ENCODE measurements at regions not wholly inside any gene's neighbourhood (a gene's known extent, or its start where the extent isn't known, plus 50 kb on each side); places are given as distances from the start of the nearest gene placed in this dataset.

DNA sequence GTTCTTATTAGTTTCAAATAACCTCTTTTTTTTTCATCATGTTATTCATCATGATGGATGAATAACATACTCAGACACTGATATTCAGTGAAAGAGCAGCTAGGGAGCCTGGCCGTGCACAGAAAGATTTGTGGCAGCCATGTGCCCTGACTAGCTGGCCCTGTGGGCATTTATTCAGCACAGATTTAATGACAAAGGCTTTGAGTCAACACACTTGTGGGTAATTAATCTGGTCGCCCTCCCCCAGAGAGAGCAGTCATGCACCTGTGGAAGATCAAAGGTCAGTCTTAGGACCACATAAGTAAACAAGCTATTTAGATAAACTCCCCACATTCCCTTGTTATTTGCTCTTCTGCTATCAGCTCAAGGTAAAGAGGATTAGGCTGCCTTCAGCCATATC lies 153.2 kb upstream of the HMCN1 start:
- DNase-seq (ENCODE audit: extremely low spot score, unreplicated experiment): no peak
- Mint-ChIP-seq H3K27ac (no peak overlapping the region), H3K4me1 (ENCODE audit: unreplicated experiment) (no peaks in the 10 kb centered on the region), H3K4me3 (no peak overlapping the region), H3K9me3 (peaks cover 25% of the 10 kb centered on the region), H3K36me3 (peaks cover 3% of the 10 kb centered on the region), H3K27me3 (no peaks in the 10 kb centered on the region)
- no peak for TF ChIP-seq CTCF (conservative IDR thresholded peaks at IDR 0.05)

- H3K27ac Mint-ChIP-seq: no peak overlapping the region
- TF ChIP-seq CTCF (conservative IDR thresholded peaks at IDR 0.05): no peak
- H3K4me3 Mint-ChIP-seq: no peak overlapping the region
- no peak for DNase-seq (ENCODE audit: extremely low spot score, unreplicated experiment)
- no peaks in the 10 kb centered on the region for H3K4me1 Mint-ChIP-seq (ENCODE audit: unreplicated experiment)
- peaks cover 24% of the 10 kb centered on the region for H3K9me3 Mint-ChIP-seq
- no peaks in the 10 kb centered on the region for H3K27me3 Mint-ChIP-seq
- no peaks in the 10 kb centered on the region for H3K36me3 Mint-ChIP-seq
Measured at GRCh38 chr1:185578293-185578692, 155.9 kb upstream of the HMCN1 start.

DNA sequence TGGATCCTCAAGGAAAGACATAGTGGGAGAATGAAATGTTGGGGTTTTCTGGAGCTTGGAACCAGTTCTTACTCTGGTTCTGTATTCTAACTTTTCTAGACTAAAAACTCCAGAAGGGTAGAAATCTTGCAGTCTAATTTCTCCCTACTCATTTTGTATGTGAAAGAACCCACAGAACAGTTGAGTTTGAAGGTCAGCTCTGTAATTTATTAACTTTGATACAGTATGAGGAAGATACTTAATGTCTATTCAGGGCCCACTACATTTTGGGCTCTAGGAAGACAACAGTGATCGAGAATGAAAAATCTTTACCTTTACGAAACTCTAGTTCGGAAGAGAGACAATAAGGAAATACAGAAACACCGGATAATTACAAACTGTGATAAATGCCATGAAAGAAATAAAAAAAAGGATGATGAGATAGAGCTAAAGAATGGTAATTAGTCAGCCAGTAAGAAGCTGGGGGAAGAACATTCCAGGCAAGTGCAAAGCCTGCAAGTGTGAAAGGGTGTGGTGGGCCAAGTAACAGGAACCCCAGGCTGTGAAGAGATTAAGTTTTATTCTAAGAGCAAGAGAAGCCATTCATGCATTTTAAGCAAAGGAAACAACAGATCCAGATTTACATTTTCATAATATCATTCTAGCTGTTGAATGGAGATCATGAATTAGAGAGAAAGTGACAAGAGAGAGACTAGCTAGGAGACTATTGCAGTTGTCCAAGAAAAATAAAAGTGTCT lies 159.9 kb upstream of the HMCN1 start:
- Mint-ChIP-seq H3K27ac (no peak overlapping the region), H3K36me3 (no peaks in the 10 kb centered on the region), H3K4me1 (ENCODE audit: unreplicated experiment) (no peaks in the 10 kb centered on the region), H3K4me3 (no peak overlapping the region), H3K27me3 (no peaks in the 10 kb centered on the region), H3K9me3 (peaks cover 9% of the 10 kb centered on the region)
- TF ChIP-seq CTCF (conservative IDR thresholded peaks at IDR 0.05): no peak
- no peak for DNase-seq (ENCODE audit: extremely low spot score, unreplicated experiment)

DNA sequence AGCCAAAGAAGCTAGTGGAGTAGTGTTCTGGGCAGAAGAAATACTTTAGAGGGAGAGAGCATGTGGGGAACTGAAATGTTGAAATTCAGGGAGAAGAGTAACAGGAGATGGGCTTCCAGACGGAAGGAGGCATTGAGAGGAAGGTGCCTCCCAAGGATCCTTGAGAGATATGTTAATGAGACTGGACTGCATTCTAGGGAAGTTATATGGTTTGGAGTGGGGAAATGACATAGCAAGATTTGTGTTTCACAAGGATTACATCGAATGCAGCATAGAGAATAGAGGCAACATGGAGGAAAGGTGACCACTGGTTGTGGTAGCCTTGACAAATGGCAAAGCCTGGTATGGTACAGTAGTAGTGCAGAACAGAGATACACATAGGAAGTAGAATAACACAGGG lies 160.5 kb upstream of the HMCN1 start:
- DNase-seq (ENCODE audit: extremely low spot score, unreplicated experiment): no peak
- Mint-ChIP-seq H3K27ac (no peak overlapping the region), H3K9me3 (peaks cover 7% of the 10 kb centered on the region), H3K4me1 (ENCODE audit: unreplicated experiment) (no peaks in the 10 kb centered on the region), H3K27me3 (no peaks in the 10 kb centered on the region), H3K4me3 (no peak overlapping the region), H3K36me3 (no peaks in the 10 kb centered on the region)
- TF ChIP-seq CTCF (conservative IDR thresholded peaks at IDR 0.05): no peak

DNA sequence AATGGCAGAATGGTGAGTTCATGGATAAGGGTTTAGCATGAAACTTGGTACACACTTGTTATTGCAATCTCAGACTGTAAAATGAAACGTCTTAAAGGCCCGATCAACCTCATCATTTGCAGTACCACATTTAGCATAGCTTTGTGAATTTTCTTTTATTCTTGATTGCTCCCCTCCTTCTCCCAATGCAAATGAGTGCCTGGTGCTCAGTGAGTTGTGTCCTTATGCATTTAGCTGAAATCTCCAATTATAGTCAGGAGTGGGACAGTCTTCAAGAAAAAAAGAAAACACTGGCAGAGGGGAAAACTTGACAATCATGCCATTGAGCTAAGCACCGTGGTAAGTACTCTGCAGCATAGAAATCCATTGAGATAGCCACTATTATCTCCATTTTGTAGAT lies 161.0 kb upstream of the HMCN1 start:
- no peaks in the 10 kb centered on the region for H3K36me3 Mint-ChIP-seq
- H3K4me1 Mint-ChIP-seq (ENCODE audit: unreplicated experiment): no peaks in the 10 kb centered on the region
- TF ChIP-seq CTCF (conservative IDR thresholded peaks at IDR 0.05): no peak
- no peak overlapping the region for H3K27ac Mint-ChIP-seq
- H3K9me3 Mint-ChIP-seq: peaks cover 4% of the 10 kb centered on the region
- no peak for DNase-seq (ENCODE audit: extremely low spot score, unreplicated experiment)
- H3K4me3 Mint-ChIP-seq: no peak overlapping the region
- no peaks in the 10 kb centered on the region for H3K27me3 Mint-ChIP-seq

All from type B pancreatic cell (in vitro differentiated cells).